ENCODE measurements at regions not wholly inside any gene's neighbourhood (a gene's known extent, or its start where the extent isn't known, plus 50 kb on each side); places are given as distances from the start of the nearest gene placed in this dataset.

DNA sequence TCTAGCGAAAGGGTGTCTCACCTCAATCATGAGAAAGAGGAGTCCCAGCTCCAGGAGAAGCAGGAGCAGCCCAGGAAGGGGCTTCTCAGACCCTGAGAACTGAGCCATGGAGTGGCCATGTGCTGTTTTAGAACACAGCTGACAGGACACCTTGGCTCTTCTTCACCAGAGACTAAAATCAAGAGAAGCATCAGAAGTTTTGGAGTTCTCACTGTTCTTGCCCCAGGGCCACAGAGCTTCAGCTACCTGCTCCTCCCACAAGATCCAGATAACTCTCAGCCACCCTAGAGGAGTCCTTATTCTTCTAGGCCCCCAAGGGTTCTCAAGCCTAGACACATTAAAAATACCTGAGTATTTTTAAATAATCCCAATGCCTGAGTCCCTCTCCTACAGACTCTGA lies 99.6 kb upstream of the ATP8B1 start:
- TF ChIP-seq EZH2phosphoT487 (IDR thresholded peaks at IDR 0.05; ENCODE audit: insufficient read depth, low read depth) (no peak), EZH2 (IDR thresholded peaks at IDR 0.05; ENCODE audit: insufficient read depth, poor library complexity, severe bottlenecking) (no peak)

All from GM23248 (cell line).